Fibroblast of skin of left quadriceps (primary cell): ENCODE measurements at regions not wholly inside any gene's neighbourhood (a gene's known extent, or its start where the extent isn't known, plus 50 kb on each side); places are given as distances from the start of the nearest gene placed in this dataset.
"Not testable (repeated sequence)": the region's sequence is repeated elsewhere in the genome, so short reads cannot be mapped to it uniquely, and the experiment has no call there.

Experiments used
- DNase-seq, 2 experiments: peaks; one replicate each; pipeline ENCODE4 v3.0.0-alpha.2; 2013; ENCODE audit warnings: low read depth in 2 of 2

- peak; percentile 34 to 37 for DNase-seq
Measured at GRCh38 chr17:13864521-13864920, 204.8 kb upstream of the COX10 start.

- no peak for DNase-seq
Measured at GRCh38 chr17:13865650-13866049, 203.7 kb upstream of the COX10 start.

GRCh38 chr17:13869331-13869940, 199.9 kb upstream of the COX10 start:
- DNase-seq: no peak

- DNase-seq: no peak
Measured at GRCh38 chr17:13871261-13871660, 198.0 kb upstream of the COX10 start.

GRCh38 chr17:13874134-13874533, 195.2 kb upstream of the COX10 start:
- DNase-seq: no peak

GRCh38 chr17:13874817-13875216, 194.5 kb upstream of the COX10 start:
- DNase-seq: no peak

GRCh38 chr17:13879961-13880466, 189.3 kb upstream of the COX10 start:
- DNase-seq: no peak

- no peak for DNase-seq
Measured at GRCh38 chr17:13883659-13884058, 185.6 kb upstream of the COX10 start.

GRCh38 chr17:13884347-13884746, 185.0 kb upstream of the COX10 start:
- DNase-seq: no peak

- no peak for DNase-seq
Measured at GRCh38 chr17:13885550-13885949, 183.8 kb upstream of the COX10 start.

- peak; percentile 5 to 7 for DNase-seq
Measured at GRCh38 chr17:13885953-13886889, 183.1 kb upstream of the COX10 start.

GRCh38 chr17:13888056-13888609, 181.2 kb upstream of the COX10 start:
- DNase-seq: peak; percentile 5 to 7

- DNase-seq: not testable (repeated sequence)
Measured at GRCh38 chr17:13908971-13909370, 160.3 kb upstream of the COX10 start.

GRCh38 chr17:13909901-13910519, 159.3 kb upstream of the COX10 start:
- no peak for DNase-seq

- DNase-seq: no peak
Measured at GRCh38 chr17:13917634-13918033, 151.7 kb upstream of the COX10 start.

- DNase-seq: no peak
Measured at GRCh38 chr17:13918247-13918646, 151.1 kb upstream of the COX10 start.

- DNase-seq: no peak
Measured at GRCh38 chr17:13919818-13920217, 149.5 kb upstream of the COX10 start.

GRCh38 chr17:13920413-13920812, 148.9 kb upstream of the COX10 start:
- DNase-seq: no peak

GRCh38 chr17:13921841-13922776, 147.2 kb upstream of the COX10 start:
- DNase-seq: no peak

- no peak for DNase-seq
Measured at GRCh38 chr17:13922885-13923284, 146.4 kb upstream of the COX10 start.

- no peak for DNase-seq
Measured at GRCh38 chr17:13925579-13925978, 143.7 kb upstream of the COX10 start.
